HepG2 (cell line): ENCODE measurements at regions not wholly inside any gene's neighbourhood (a gene's known extent, or its start where the extent isn't known, plus 50 kb on each side); places are given as distances from the start of the nearest gene placed in this dataset.

ENCODE experiments used
- CBX5 ChIP-seq: sonication (generic); formaldehyde crosslinking; IDR thresholded peaks from 2 replicates; pipeline ENCODE4 v1.4.0; 2020; ENCODE audit warnings: missing genetic modification reagents, borderline replicate concordance
- ESRRA ChIP-seq: sonication (generic); formaldehyde crosslinking; IDR thresholded peaks from 2 replicates; pipeline ENCODE4 v1.5.1; 2020; ENCODE audit warnings: mild to moderate bottlenecking, low read depth, missing genetic modification reagents
- HNF1B ChIP-seq: sonication (generic); formaldehyde crosslinking; IDR thresholded peaks from 2 replicates; pipeline ENCODE4 v1.5.1; 2020; ENCODE audit warnings: mild to moderate bottlenecking, moderate library complexity, missing genetic modification reagents
- KAT2B ChIP-seq: fragments of 150-350 bp; IDR thresholded peaks from 2 replicates; pipeline ENCODE4 v1.6.1; 2014; ENCODE audit warnings: low read depth, low read length, borderline replicate concordance
- KDM2A ChIP-seq: sonication (generic); formaldehyde crosslinking; IDR thresholded peaks from 2 replicates; pipeline ENCODE4 v1.4.0; 2020; ENCODE audit warnings: low read depth, missing genetic modification reagents, borderline replicate concordance
- KLF13 ChIP-seq: sonication (generic); formaldehyde crosslinking; IDR thresholded peaks from 2 replicates; pipeline ENCODE4 v1.4.0; 2020; ENCODE audit warnings: mild to moderate bottlenecking, missing genetic modification reagents
- MTF1 ChIP-seq: sonication (generic); formaldehyde crosslinking; IDR thresholded peaks from 2 replicates; pipeline ENCODE4 v1.5.0; 2020; ENCODE audit warnings: missing genetic modification reagents
- MYNN ChIP-seq: sonication (generic); formaldehyde crosslinking; IDR thresholded peaks from 2 replicates; pipeline ENCODE4 v1.4.0; 2020; ENCODE audit warnings: mild to moderate bottlenecking, low read depth, missing genetic modification reagents
- RFXAP ChIP-seq: sonication (generic); formaldehyde crosslinking; IDR thresholded peaks from 2 replicates; pipeline ENCODE4 v1.4.0; 2020; ENCODE audit warnings: missing genetic modification reagents, borderline replicate concordance
- SRSF9 ChIP-seq: fragments of 200-400 bp; formaldehyde crosslinking; IDR thresholded peaks from 2 replicates; pipeline ENCODE4 v1.6.1; 2018; ENCODE audit warnings: borderline replicate concordance, mild to moderate bottlenecking, low read depth, low read length; ENCODE audit not compliant: insufficient read depth, poor library complexity, severe bottlenecking
- TEAD3 ChIP-seq: optimal IDR thresholded peaks from 2 replicates; pipeline ENCODE3; 2016; ENCODE audit warnings: borderline replicate concordance
- ZNF296 ChIP-seq: sonication (generic); formaldehyde crosslinking; conservative IDR thresholded peaks from 2 replicates; pipeline ENCODE4 v1.5.0; 2020; ENCODE audit warnings: mild to moderate bottlenecking, missing genetic modification reagents
- ZNF441 ChIP-seq: sonication (generic); formaldehyde crosslinking; IDR thresholded peaks from 2 replicates; pipeline ENCODE4 v1.7.0; 2021; ENCODE audit warnings: missing genetic modification reagents, borderline replicate concordance
- ZNF747 ChIP-seq: sonication (generic); formaldehyde crosslinking; IDR thresholded peaks from 2 replicates; pipeline ENCODE4 v1.8.1; 2023; ENCODE audit warnings: missing genetic modification reagents, mild to moderate bottlenecking, borderline replicate concordance
- ZNF777 ChIP-seq: sonication (generic); formaldehyde crosslinking; IDR thresholded peaks from 2 replicates; pipeline ENCODE4 v1.4.0; 2020; ENCODE audit warnings: missing genetic modification reagents
- ZNF792 ChIP-seq: IDR thresholded peaks from 2 replicates; pipeline ENCODE4 v1.6.1; 2016
- TF ChIP-seq, protein P1 (sequence below): sonication (generic); formaldehyde crosslinking; IDR thresholded peaks from 2 replicates; pipeline ENCODE4 v1.9.0; 2022; ENCODE audit warnings: missing genetic modification reagents, mild to moderate bottlenecking, borderline replicate concordance
- TF ChIP-seq, protein P2 (sequence below): sonication (generic); formaldehyde crosslinking; IDR thresholded peaks from 2 replicates; pipeline ENCODE4 v1.5.0; 2020; ENCODE audit warnings: missing genetic modification reagents, mild to moderate bottlenecking, borderline replicate concordance
- TF ChIP-seq, protein P3 (sequence below): sonication (generic); formaldehyde crosslinking; IDR thresholded peaks from 2 replicates; pipeline ENCODE4 v1.9.0; 2022; ENCODE audit warnings: low read depth, missing genetic modification reagents

GRCh38 chr2:8525582-8526402 is 156.1 kb upstream of the ID2 start (continued):
- TF ChIP-seq HNF1B (CRISPR knock-in tag) (peak; percentile 90), MTF1 (CRISPR knock-in tag) (no peak), ZNF792 (CRISPR knock-in tag) (peak; percentile 83), RFXAP (CRISPR knock-in tag) (peak; percentile 96), ESRRA (CRISPR knock-in tag) (peak; percentile 70; the same call in 1 of the 2 replicates), KDM2A (CRISPR knock-in tag) (peak; percentile 74; the same call in 1 of the 2 replicates), ZNF441 (CRISPR knock-in tag) (0 out of 2 replicates have a peak, but pooled peaks have one; percentile 15), KLF13 (peak; percentile 82; the same call in 1 of the 2 replicates), TEAD3 (CRISPR knock-in tag) (no peak), CBX5 (peak; percentile 84; the same call in 1 of the 2 replicates), KAT2B (no peak), ZNF777 (CRISPR knock-in tag) (no peak; the same call in 1 of the 2 replicates), ZNF747 (CRISPR knock-in tag) (peak; percentile 75; the same call in 1 of the 2 replicates), MYNN (no peak; the same call in 1 of the 2 replicates), ZNF296 (CRISPR knock-in tag) (0 out of 2 replicates have a peak, but pooled peaks have one; percentile 45), SRSF9 (no peak)
- TF ChIP-seq, protein P1, sequence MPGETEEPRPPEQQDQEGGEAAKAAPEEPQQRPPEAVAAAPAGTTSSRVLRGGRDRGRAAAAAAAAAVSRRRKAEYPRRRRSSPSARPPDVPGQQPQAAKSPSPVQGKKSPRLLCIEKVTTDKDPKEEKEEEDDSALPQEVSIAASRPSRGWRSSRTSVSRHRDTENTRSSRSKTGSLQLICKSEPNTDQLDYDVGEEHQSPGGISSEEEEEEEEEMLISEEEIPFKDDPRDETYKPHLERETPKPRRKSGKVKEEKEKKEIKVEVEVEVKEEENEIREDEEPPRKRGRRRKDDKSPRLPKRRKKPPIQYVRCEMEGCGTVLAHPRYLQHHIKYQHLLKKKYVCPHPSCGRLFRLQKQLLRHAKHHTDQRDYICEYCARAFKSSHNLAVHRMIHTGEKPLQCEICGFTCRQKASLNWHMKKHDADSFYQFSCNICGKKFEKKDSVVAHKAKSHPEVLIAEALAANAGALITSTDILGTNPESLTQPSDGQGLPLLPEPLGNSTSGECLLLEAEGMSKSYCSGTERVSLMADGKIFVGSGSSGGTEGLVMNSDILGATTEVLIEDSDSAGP: peak; percentile 86; the same call in 1 of the 2 replicates
- TF ChIP-seq, protein P2, sequence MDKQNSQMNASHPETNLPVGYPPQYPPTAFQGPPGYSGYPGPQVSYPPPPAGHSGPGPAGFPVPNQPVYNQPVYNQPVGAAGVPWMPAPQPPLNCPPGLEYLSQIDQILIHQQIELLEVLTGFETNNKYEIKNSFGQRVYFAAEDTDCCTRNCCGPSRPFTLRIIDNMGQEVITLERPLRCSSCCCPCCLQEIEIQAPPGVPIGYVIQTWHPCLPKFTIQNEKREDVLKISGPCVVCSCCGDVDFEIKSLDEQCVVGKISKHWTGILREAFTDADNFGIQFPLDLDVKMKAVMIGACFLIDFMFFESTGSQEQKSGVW: no peak
- TF ChIP-seq, protein P3, sequence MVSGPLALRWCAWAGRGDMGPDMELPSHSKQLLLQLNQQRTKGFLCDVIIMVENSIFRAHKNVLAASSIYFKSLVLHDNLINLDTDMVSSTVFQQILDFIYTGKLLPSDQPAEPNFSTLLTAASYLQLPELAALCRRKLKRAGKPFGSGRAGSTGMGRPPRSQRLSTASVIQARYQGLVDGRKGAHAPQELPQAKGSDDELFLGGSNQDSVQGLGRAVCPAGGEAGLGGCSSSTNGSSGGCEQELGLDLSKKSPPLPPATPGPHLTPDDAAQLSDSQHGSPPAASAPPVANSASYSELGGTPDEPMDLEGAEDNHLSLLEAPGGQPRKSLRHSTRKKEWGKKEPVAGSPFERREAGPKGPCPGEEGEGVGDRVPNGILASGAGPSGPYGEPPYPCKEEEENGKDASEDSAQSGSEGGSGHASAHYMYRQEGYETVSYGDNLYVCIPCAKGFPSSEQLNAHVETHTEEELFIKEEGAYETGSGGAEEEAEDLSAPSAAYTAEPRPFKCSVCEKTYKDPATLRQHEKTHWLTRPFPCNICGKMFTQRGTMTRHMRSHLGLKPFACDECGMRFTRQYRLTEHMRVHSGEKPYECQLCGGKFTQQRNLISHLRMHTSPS (CRISPR knock-in tag): peak; percentile 74; the same call in 1 of the 2 replicates
